T-helper 1 cell (primary cell): ENCODE measurements at regions not wholly inside any gene's neighbourhood (a gene's known extent, or its start where the extent isn't known, plus 50 kb on each side); places are given as distances from the start of the nearest gene placed in this dataset.

Experiments used
- DNase-seq, 5 donors: peaks; one replicate each; pipeline ENCODE4 v3.0.0-alpha.2; 2012 to 2020

GRCh38 chr2:181190711-181191110 lies 210.3 kb downstream of the UBE2E3 start:
- no peak for DNase-seq

- DNase-seq, result no peak
Measured at GRCh38 chr2:181193550-181193949, 213.1 kb downstream of the UBE2E3 start.

- DNase-seq, result peak in 1 of 5 donors; percentile 62
Measured at GRCh38 chr2:181196401-181196800, 216.0 kb downstream of the UBE2E3 start.

GRCh38 chr2:181197140-181197760 lies 216.8 kb downstream of the UBE2E3 start:
- peak in 1 of 5 donors; percentile 83 for DNase-seq

GRCh38 chr2:181198183-181198864 lies 217.9 kb downstream of the UBE2E3 start:
- peak in 1 of 5 donors; percentile 75 for DNase-seq

- DNase-seq, result no peak
Measured at GRCh38 chr2:181203412-181203811, 223.0 kb downstream of the UBE2E3 start.

GRCh38 chr2:181203916-181204315 lies 223.5 kb downstream of the UBE2E3 start:
- no peak for DNase-seq

GRCh38 chr2:181218401-181218821 lies 238.0 kb downstream of the UBE2E3 start:
- DNase-seq, result no peak

GRCh38 chr2:181223234-181223633 lies 234.0 kb upstream of the ITGA4 start:
- DNase-seq, result peak in 1 of 5 donors; percentile 71

GRCh38 chr2:181224866-181225265 lies 232.3 kb upstream of the ITGA4 start:
- peak in 1 of 5 donors; percentile 74 for DNase-seq

GRCh38 chr2:181228661-181229060 lies 228.5 kb upstream of the ITGA4 start:
- DNase-seq, result no peak

GRCh38 chr2:181231151-181231550 lies 226.0 kb upstream of the ITGA4 start:
- DNase-seq, result no peak

- no peak for DNase-seq
Measured at GRCh38 chr2:181231886-181232621, 225.1 kb upstream of the ITGA4 start.

- DNase-seq, result no peak
Measured at GRCh38 chr2:181234487-181234891, 222.7 kb upstream of the ITGA4 start.

GRCh38 chr2:181235011-181235410 lies 222.2 kb upstream of the ITGA4 start:
- no peak for DNase-seq

- DNase-seq, result peak in 1 of 5 donors; percentile 69
Measured at GRCh38 chr2:181235683-181236459, 221.3 kb upstream of the ITGA4 start.

- no peak for DNase-seq
Measured at GRCh38 chr2:181239201-181239799, 217.9 kb upstream of the ITGA4 start.

- no peak for DNase-seq
Measured at GRCh38 chr2:181240844-181241243, 216.3 kb upstream of the ITGA4 start.

GRCh38 chr2:181241366-181241765 lies 215.8 kb upstream of the ITGA4 start:
- no peak for DNase-seq

- DNase-seq, result peak in 1 of 5 donors; percentile 51
Measured at GRCh38 chr2:181241797-181242196, 215.4 kb upstream of the ITGA4 start.

GRCh38 chr2:181242262-181242661 lies 214.9 kb upstream of the ITGA4 start:
- no peak for DNase-seq

GRCh38 chr2:181243319-181243718 lies 213.9 kb upstream of the ITGA4 start:
- DNase-seq, result no peak

GRCh38 chr2:181250691-181251090 lies 206.5 kb upstream of the ITGA4 start:
- no peak for DNase-seq
